Activated T-cell treated with anti-CD3 and anti-CD28 coated beads for 1 hour (primary cell): ENCODE measurements at regions not wholly inside any gene's neighbourhood (a gene's known extent, or its start where the extent isn't known, plus 50 kb on each side); places are given as distances from the start of the nearest gene placed in this dataset.
"Not testable (repeated sequence)": the region's sequence is repeated elsewhere in the genome, so short reads cannot be mapped to it uniquely, and the experiment has no call there.

Experiments used
- DNase-seq: peaks from one replicate; pipeline ENCODE4 v3.0.0-alpha.2; 2020; ENCODE audit warnings: low read depth

DNA sequence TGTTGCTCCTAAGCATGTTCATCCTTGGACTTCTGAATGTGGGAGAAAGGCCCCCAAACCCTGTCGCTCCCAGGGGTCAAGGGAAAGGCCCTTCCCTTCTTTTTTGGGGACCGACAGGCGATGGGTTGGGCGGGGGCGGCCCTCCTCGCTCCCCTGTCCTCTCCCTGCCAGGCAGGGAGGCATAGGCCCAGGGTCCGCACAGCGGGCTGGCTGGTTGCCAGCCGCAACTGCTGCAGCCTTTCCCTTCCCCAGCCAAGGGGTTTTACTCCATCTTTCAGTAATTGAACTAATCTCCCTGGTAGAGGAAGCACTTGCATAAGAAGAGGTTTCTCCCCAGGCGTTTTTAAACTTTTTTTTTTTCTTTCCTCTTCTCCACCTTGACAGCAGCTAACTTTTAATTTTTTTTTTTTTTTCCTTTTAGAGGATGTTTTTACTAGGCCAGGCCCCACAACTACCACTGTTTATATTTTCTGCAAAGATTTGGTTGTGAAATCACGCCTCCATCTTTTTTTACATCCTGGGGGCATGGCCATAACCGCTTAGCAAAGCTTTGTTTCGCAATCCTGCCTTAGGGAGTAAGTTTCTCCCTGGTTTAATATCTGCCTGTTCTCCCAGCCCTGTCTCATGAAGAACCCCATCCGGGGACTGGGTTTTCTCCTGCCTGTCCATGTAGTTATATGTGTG, 216.9 kb upstream of the ZNF608 start:
- DNase-seq = no peak

DNA sequence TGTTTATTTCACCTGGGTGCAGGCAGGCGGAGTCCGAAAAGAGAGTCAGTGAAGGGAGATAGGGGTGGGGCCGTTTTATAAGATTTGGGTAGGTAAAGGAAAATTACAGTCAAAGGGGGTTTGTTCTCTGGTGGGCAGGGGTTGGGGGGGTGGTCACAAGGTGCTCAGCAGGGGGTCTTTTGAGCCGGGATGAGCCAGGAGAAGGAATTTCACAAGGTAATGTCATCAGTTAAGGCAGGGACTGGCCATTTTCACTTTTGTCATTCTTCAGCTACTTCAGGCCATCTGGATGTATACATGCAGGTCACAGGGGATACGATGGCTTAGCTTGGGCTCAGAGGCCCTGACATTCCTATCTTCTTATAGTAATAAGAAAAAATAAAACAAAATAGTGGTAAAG, 220.3 kb upstream of the ZNF608 start:
- DNase-seq = not testable (repeated sequence)

DNA sequence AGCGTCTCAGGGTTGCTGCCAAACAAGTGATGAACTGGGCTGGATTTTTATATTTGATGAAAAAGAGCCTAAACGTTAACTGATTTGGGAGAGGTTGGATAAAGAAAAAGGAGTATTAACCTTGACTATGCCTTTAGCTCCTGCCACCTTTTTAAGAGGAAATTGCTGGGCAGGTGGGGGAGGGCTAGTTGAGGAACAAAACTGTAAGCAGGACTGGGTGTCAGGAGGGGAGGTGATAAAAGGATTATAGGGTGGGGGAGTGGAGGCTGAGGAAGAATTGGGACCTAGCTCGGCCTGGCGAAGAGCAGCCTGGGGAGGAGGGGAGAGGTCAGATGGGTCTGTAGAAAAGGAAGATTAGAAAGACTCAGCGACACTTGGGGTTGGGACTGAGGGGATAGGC, 223.9 kb upstream of the ZNF608 start:
- DNase-seq = not testable (repeated sequence)

DNA sequence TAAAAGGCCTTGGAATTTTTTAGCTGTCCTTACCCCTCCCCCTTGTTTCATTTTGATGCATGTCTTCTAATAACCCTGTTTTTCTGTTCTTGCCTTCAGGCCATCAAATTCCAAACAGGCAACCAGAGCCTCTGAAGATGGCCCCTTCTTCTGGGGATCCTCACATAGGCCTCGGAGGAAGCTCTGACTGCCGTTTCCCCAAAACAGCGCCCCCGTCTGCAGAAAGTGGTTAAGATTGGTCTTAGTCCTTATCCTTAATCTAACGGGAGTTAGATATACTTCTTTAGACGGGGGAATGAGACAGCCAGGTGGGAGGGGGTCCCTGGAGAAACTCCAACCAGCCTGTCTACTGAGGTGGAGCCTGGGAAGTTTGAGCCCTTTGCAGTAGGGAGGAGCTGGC, 226.3 kb upstream of the ZNF608 start:
- no peak for DNase-seq

DNA sequence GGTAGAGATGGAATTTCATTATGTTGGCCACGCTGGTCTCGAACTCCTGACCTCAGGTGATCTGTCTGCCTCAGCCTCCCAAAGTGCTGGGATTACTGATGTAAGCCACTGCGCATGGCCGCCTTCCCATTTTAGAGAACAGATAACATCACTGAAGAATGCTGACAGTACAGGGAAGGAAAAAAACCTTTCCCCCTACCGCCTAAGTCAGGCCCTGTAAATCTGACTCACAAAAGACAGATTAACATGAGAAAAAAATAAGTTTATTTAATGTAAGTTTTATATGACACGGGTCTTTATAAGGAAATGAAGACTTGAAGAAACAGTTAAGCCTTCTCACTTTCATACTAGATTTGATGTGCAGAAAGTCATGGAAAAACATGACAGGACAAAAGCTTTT, 227.2 kb upstream of the ZNF608 start:
- DNase-seq = no peak

DNA sequence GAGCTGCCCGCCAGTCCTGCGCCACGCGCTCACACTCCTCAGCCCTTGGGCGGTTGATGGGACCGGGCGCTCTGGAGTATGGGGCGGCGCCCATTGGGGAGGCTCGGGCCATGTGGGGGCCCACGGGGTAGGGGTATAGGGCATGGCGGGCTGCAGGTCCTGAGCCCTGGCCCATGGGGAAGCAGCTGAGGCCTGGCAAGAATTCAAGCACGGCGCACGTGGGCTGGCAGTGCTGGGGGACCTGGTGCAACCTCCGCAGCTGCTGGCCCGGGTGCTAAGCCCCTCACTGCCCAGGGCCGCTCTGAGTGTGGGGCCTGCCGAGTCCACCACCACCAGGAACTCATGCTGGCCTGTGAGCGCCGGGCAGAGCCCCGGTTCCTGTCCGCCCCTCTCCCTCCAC, 229.6 kb upstream of the ZNF608 start:
- no peak for DNase-seq

DNA sequence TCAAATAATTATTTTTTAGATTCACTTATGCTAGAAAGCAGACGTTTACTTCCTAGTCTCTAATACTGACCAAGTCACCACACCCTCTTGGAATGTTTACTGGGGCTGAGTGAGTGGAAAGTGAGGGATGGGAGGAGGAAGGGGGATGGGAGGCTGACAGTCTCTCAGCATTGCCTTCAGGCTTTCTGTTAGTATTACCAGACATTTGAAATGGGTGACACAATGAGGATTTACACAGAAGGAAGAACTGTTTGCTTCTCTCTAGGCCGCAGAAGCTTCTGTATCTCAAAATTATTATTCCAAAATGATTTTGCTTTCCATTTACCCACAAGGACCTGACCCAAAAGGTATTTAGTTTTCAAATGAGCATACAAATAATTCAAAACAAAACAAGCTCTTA, 232.8 kb upstream of the ZNF608 start:
- no peak for DNase-seq

DNA sequence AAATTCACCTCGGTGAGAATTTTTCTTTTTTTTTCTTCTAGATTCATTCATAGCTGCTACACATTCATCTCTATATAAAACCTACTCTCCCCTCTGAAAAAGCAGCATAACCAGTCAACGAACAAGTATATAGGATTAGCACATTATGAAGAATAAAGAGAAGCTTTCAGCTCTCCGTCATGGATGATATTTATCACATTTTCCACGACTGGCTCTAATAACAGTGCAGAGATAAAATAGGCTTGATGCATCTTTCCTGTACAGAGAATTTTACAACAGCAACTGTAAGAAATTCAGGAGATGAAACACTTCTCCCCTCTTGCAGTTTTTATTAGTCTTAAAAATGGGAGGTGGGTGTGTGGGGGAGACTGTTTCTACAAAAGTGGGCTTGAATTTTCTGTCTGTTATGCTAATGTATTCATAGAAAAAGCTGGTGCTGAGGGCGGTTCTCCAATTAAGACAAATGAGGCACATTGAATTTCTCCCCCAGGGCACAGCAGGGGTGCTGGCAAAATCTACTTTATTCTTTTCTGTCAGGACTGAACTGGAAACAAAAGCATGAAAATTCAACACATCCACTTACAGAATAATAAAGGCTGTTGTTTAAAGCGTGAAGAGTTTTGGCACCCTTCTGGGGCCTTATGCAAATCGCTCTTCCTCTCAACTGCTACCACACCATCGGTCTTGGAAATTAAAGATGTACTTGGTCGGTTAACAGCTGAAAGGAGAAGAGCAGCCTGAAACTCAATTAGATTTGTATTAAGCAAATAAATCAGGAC, 233.9 kb upstream of the ZNF608 start:
- DNase-seq = no peak

DNA sequence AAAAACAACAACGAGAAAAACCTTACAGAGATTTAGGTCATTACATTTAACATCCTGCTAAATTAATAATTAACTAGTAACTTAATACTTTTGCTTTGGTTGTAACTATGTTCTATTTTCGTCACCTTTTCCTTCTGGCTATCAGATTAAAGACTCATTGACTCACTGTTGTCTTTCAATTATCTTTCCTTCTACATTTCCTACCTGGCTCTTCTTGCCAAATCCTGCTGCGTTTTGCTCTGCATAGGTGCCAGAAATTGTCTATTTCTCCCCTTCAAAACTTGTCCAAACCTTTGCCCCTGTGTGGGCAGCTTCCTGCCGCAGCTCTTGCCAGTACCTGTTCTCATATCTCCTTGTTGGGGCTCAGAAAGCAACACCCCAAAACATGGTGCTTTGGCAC, 235.5 kb upstream of the ZNF608 start:
- no peak for DNase-seq

DNA sequence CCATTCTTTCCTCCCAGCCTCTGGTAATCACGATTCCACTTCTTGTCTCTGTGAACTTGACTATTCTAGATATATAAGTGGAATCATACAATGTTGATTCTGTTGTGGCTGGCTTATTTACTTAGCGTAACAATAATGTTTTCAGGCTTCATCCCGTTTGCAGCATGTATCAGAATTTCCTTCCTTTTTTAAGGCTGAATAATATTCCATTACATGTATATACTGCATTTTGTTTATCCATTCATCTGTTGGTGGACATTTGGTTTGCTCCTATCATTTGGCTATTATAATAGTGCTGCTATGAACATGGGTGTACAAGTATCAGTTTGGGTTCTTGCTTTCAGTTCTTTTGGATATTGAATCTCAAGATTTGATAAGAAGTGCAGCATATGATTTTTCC, 239.7 kb upstream of the ZNF608 start:
- DNase-seq = no peak

DNA sequence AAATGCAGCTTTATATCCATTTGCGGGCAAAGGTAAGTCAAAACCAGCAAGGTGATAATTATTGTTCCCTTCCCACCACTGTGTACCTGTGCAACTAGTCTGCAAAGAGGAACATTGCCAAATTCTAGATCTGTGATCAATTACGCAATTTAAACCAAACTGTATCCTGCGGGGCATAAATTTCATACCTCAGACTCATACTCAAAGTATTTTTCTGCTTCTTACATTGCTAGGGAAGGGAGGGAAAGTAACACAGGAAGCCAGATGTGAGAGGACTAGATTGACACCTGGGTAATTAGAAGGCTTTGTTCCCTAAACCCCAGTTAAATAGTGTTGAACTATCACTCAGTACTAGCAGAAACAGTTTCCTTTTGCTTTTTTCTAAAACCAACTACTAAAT, 240.2 kb upstream of the ZNF608 start:
- DNase-seq = no peak

DNA sequence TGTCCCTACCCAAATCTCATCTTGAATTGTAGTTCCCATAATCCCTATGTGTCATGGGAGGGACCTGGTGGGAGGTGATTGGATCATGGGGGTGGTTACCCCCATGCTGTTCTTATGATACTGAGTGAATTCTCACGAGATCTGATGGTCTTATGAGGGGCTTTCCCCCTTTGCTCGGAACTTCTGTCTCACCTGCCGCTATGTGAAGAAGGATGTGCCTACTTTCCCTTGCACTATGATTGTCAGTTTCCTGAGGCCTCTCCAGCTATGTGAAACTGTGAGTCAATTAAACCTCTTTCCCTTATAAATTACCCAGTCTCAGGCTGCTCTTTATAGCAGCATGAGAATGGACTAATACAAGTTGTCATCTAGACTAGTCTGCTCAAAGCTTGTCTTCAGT, 241.3 kb upstream of the ZNF608 start:
- DNase-seq = not testable (repeated sequence)

DNA sequence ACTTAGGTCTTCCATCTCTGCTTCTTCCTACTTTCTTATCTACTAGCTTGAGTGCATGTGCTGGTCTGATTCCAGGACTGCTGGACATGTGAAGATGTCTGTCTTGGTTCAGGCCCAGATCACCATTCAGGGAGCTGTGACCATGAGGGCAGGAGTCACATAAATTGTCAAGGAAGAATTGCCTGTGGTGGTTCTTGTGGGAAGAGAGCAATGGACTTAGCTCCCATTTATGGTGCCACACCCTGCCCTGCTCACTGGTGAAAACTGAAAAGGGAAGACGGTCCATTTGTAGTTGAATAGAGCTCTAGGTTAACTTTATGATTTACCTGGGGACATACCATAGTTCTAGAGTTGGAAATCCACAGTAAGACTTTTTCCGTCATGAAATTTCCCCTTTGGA, 244.3 kb upstream of the ZNF608 start:
- no peak for DNase-seq

DNA sequence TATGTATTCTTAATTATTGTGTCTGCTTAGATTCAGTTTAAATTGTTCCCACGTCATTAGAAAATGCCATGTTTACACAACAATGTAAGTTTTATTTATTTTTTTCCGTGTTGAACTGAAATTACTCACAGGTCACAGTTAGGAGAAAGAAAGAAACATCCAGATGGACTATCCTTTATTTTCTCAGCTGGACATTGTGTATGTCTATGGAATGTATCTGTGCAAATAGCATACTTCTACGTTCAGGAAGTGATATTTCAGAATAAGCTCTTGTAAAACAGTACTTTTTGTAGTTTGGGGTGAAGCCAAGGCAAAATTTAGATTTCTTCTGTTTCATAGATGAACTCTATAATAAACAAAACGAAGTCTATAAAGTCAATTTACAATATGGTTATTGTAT, 249.0 kb upstream of the ZNF608 start:
- DNase-seq = no peak

DNA sequence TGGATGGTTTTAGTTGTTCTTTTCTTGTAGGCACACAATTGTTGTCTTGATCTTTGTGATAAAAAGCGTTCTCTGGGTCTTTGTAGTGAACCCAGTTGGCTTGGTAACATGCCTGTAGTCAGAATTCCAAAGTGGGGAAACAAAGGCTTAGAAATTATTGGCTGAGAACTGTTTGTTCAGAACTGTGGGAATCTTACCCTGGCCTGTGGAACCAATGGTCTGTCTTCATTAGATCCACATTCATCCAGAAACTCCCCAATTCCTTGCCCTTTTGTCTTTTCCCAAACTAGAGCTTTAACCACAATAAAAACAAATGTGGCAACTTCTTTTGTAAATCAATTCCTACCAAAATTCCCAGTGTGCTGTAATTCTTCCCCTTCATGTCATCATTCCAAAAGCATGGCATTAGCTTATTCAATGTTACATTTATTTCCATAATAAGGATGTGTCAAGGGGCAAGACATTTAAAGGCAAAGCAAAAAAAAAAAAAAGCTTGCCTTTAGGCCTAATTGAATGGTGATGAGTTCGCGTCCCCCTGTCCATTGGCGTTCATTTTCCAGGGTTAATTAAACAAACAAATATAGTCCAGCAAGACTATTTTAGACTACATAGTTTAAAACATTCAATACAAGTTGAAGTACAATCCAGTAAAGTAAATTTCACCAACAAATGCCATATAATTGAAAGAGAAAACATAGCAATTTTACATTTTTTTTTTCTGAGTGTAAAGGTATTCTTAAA, 249.8 kb upstream of the ZNF608 start:
- DNase-seq = no peak

DNA sequence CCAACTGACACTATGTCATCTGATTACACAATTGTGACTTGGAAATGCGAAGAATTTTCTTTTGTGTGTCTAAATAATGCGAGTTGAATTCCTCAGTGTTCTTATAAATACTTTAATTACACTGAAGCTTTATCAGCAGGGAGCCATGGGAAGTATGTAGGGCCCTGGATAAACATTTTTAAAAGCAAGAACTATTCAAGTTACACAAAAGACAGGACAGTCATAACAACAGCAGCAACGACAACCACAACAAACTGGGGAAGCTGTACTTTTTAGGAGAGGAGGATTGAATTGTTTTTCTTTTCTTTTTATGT, 250.3 kb upstream of the ZNF608 start:
- no peak for DNase-seq

DNA sequence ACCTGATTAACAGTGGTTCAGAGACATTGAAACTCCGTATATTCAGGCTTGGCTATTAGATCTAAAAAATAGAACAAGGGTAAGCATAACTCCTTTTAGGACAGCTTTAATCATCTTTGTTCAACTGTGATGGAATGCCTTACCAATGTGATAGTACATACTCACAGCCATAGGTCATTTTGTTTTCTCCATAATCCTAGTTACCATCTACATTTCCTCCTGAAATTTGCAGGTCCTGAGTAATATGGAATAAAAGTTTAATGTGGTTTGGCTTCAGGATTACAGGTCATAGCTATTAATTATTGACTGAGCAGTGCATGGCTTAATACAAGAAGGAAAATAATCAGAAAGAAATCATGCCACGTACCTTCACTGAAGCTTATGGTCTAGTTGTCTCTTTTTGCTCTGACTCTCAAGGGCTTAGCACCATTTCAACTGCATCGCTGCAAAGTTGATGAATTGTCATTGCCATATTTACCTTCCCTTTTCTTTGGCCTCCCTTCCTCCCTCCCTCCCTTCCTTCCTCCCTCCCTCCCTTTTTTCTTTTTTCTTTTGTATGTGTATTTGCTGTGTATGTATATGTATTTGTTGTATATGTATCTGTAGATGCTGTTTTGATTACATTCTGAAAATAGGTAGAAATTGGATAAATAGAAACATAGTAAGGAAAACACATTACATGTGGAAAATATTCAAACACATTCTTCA, 250.9 kb upstream of the ZNF608 start:
- DNase-seq = no peak

DNA sequence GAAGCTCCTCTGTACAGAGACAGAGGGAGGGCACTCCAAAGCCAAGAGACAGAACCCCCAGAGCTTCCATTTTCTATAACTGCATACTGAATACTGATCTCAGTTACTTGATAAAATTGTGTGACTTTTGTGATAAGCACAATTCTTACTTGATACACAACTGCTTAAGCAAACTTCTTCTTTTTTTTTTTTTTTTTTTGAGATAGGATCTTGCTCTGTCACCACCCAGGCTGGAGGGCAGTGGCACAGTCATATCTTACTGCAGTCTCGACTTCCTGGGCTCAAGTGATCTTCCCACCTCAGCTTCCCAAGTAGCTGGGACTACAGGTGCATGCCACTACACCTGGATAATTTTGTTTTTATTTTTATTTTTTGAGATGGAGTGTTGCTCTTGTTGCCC, 252.1 kb upstream of the ZNF608 start:
- DNase-seq = no peak

DNA sequence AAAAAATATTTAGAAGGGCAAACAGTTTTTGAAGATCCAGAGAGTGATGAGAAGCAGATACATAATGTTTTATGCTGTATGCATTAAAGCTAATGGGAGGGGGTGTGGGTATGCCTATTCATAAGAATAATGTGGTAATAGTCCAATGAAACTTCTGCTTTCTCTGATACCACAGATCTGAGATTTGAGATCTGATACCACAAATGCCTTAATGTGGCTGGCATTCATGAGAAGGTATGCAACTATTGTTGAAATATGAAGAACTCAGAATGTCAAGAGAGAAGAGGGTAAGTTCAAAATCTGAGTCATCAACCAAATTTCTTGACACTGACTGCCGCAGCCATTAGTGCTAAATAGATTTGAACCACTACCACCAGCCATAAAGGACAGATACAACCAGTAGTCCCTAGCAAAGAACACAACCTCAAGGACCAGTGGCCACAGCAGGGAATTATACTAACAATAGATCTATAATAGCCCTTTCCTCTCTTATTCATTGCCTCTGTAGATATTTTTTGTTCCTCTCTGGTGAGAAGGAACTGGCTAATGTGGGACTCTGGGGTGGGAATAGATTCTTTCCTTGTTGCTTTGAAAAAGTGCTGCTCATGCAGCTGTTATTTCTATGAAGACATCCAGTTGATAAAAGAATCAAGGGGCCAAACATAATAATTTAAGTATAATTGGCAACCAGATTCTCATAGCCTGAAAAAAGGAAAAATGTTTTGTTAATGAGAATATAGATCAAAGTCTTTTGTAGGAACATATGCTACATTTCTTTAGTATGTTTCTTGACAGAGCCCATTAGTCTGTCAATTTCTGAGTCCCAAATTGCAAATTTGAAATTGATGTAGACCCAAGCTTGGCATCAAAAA, 256.5 kb upstream of the ZNF608 start:
- no peak for DNase-seq

DNA sequence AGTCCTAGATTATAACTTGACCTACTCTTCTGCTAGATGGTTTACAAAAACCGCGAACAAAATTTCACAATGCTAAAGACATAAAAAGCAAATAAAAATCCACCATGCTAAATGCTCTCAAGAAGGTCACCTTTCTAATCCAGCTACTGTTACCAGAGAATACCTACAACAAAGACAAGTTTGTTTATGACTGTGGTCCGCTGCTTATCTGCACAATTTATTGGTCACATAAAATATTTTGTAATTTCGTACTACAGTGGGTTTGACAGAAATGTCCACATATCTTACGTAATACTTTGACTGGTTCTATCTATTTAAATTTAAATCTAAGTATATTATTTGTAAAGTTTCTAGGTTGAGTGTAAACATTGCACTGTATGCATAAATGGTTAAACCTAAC, 257.6 kb upstream of the ZNF608 start:
- DNase-seq = no peak

DNA sequence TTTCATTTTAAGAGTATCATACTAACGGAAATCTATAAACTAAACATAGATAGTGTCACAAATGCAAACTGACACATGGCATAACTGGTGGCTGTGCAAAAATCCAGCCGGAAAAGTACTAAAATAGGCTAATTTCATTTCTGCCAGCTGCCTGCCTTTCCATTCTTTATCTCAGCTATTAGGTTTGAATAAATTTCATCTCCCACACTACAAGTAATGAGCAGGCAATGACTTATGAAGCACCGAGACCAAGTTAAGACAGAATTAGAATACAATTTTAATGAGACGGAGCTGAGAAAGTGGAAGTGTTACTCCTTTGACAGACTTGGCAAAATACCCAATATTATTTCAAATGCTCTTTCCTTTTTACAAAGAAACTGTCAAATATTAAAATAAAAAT, 258.8 kb upstream of the ZNF608 start:
- no peak for DNase-seq
